Keratinocyte (primary cell): ENCODE measurements at regions not wholly inside any gene's neighbourhood (a gene's known extent, or its start where the extent isn't known, plus 50 kb on each side); places are given as distances from the start of the nearest gene placed in this dataset.
A peak's percentile ranks its signal among the peaks of the same experiment; 100 is the strongest.
"Not testable (repeated sequence)": the region's sequence is repeated elsewhere in the genome, so short reads cannot be mapped to it uniquely, and the experiment has no call there.

Source experiments
- DNase-seq: peaks from one replicate; pipeline ENCODE4 v3.0.0-alpha.2; 2011; ENCODE audit warnings: low read depth, missing footprints, low spot score
- FAIRE-seq: peaks from 2 replicates; lab custom pipeline; 2011; peaks lifted over from hg19 to GRCh38; lab: Jason Lieb, UNC
- H2AFZ ChIP-seq: 2 replicates; pipeline ENCODE4 v1.6.0; 2012; ENCODE audit warnings: low read length, control low read depth, inconsistent platforms; ENCODE audit not compliant: control insufficient read depth
- H3K27ac ChIP-seq: 2 replicates; pipeline ENCODE4 v1.5.1; 2011; ENCODE audit warnings: low read length; ENCODE audit not compliant: control insufficient read depth, insufficient read depth
- H3K27me3 ChIP-seq: 3 replicates; pipeline ENCODE4 v1.6.0; 2011; ENCODE audit warnings: low read length; ENCODE audit not compliant: control insufficient read depth, insufficient read depth; ENCODE audit errors: extremely low read depth
- H3K36me3 ChIP-seq, 2 experiments: 2 replicates in 1 of 2; 3 replicates in 1 of 2; pipeline ENCODE4 v1.5.1; 2011; ENCODE audit warnings: low read length in 2 of 2, mild to moderate bottlenecking in 1 of 2; ENCODE audit not compliant: control insufficient read depth in 2 of 2, insufficient read depth in 2 of 2; ENCODE audit errors: extremely low read depth in 1 of 2
- H3K4me1 ChIP-seq: 3 replicates; pipeline ENCODE4 v1.5.1; 2011; ENCODE audit warnings: low read length; ENCODE audit not compliant: control insufficient read depth, insufficient read depth; ENCODE audit errors: extremely low read depth
- H3K4me2 ChIP-seq: 3 replicates; pipeline ENCODE4 v1.6.0; 2011; ENCODE audit warnings: low read depth, low read length; ENCODE audit not compliant: control insufficient read depth, insufficient read depth; ENCODE audit errors: extremely low read depth
- H3K4me3 ChIP-seq, 3 experiments: fragments of 200-600 bp in 1 of 3; sonication (generic) in 1 of 3; 2 replicates in 2 of 3; 3 replicates in 1 of 3; pipeline ENCODE4 v1.5.1; 2011 to 2016; ENCODE audit warnings: low read length in 3 of 3, mild to moderate bottlenecking in 3 of 3, control low read depth in 2 of 3, inconsistent platforms in 1 of 3, low read depth in 1 of 3, mixed read lengths in 1 of 3, mixed run types in 1 of 3, moderate library complexity in 1 of 3; ENCODE audit not compliant: control insufficient read depth in 2 of 3, insufficient read depth in 2 of 3; ENCODE audit errors: extremely low read depth in 1 of 3
- H3K79me2 ChIP-seq: 2 replicates; pipeline ENCODE4 v1.6.0; 2012; ENCODE audit warnings: low read length; ENCODE audit not compliant: control insufficient read depth, insufficient read depth
- H3K9ac ChIP-seq: 3 replicates; pipeline ENCODE4 v1.6.0; 2011; ENCODE audit warnings: low read length; ENCODE audit not compliant: control insufficient read depth, insufficient read depth; ENCODE audit errors: extremely low read depth
- H3K9me1 ChIP-seq: 3 replicates; pipeline ENCODE4 v1.6.0; 2011; ENCODE audit warnings: low read length; ENCODE audit not compliant: control insufficient read depth, insufficient read depth; ENCODE audit errors: extremely low read depth
- H3K9me3 ChIP-seq: 2 replicates; pipeline ENCODE4 v1.5.1; 2012; ENCODE audit warnings: low read depth, low read length; ENCODE audit not compliant: control insufficient read depth
- H4K20me1 ChIP-seq: 3 replicates; pipeline ENCODE4 v1.6.0; 2011; ENCODE audit warnings: low read length; ENCODE audit not compliant: control insufficient read depth, insufficient read depth; ENCODE audit errors: extremely low read depth
- dilution Hi-C: fragments of 300-500 bp; cut with MboI; formaldehyde crosslinking; loops from one replicate; pipeline ENCODE4 v1.7.0; 2020; ENCODE audit warnings: low sequenced_read_pairs; ENCODE audit not compliant: extremely low pct_ligation_motif_present

- H3K4me1 ChIP-seq, H3K9me3 ChIP-seq, H2AFZ ChIP-seq, H3K36me3 ChIP-seq, H3K27ac ChIP-seq, H3K4me3 ChIP-seq, H3K79me2 ChIP-seq, H3K27me3 ChIP-seq, H4K20me1 ChIP-seq, H3K4me2 ChIP-seq, dilution Hi-C loops, H3K9ac ChIP-seq, DNase-seq, H3K9me1 ChIP-seq: not testable (repeated sequence)
- peak; percentile 61 for FAIRE-seq
Measured at GRCh38 chr2:87956613-87957012, 59.7 kb downstream of the RNU2-63P start.

DNA sequence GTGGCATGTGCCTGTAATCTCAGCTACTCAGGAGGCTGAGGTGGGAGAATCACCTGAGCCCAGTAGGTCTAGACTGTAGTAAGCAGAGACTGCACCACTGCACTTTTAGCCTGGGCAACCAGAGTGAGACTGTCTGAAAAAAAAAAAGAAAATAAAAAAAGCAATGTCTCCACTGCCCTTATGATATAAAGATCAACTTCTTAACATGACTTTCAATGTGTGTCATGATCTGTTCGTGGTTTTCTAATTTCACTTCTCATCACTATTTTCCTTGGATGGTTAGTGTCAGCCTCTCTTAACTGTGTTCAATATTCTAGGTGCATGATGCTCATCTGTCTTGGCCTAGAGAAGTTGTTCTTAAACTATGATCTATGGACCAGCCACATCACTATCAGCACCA is 67.3 kb downstream of the RNU2-63P start:
- H3K27me3 ChIP-seq, H3K9me3 ChIP-seq, DNase-seq, FAIRE-seq, dilution Hi-C loops, H3K9me1 ChIP-seq, H4K20me1 ChIP-seq, H3K4me1 ChIP-seq, H3K9ac ChIP-seq, H3K4me3 ChIP-seq, H3K4me2 ChIP-seq, H3K79me2 ChIP-seq, H3K36me3 ChIP-seq, H2AFZ ChIP-seq, H3K27ac ChIP-seq: not testable (repeated sequence)

- FAIRE-seq, H3K9me3 ChIP-seq, H3K4me1 ChIP-seq, H3K27ac ChIP-seq, H3K36me3 ChIP-seq, H3K9ac ChIP-seq, H3K4me2 ChIP-seq, H3K79me2 ChIP-seq, H3K27me3 ChIP-seq, H3K9me1 ChIP-seq, DNase-seq, H3K4me3 ChIP-seq, H4K20me1 ChIP-seq, H2AFZ ChIP-seq, dilution Hi-C loops: not testable (repeated sequence)
Measured at GRCh38 chr2:87946644-87947370, 69.5 kb downstream of the RNU2-63P start.

- H3K9ac ChIP-seq, H3K27ac ChIP-seq, H2AFZ ChIP-seq, H3K9me3 ChIP-seq, dilution Hi-C loops, H4K20me1 ChIP-seq, H3K9me1 ChIP-seq, H3K4me2 ChIP-seq, H3K27me3 ChIP-seq, H3K4me1 ChIP-seq, H3K79me2 ChIP-seq, DNase-seq, H3K4me3 ChIP-seq, H3K36me3 ChIP-seq: not testable (repeated sequence)
- peak; percentile 86 for FAIRE-seq
Measured at GRCh38 chr2:87939299-87939698, 77.0 kb downstream of the RNU2-63P start.

DNA sequence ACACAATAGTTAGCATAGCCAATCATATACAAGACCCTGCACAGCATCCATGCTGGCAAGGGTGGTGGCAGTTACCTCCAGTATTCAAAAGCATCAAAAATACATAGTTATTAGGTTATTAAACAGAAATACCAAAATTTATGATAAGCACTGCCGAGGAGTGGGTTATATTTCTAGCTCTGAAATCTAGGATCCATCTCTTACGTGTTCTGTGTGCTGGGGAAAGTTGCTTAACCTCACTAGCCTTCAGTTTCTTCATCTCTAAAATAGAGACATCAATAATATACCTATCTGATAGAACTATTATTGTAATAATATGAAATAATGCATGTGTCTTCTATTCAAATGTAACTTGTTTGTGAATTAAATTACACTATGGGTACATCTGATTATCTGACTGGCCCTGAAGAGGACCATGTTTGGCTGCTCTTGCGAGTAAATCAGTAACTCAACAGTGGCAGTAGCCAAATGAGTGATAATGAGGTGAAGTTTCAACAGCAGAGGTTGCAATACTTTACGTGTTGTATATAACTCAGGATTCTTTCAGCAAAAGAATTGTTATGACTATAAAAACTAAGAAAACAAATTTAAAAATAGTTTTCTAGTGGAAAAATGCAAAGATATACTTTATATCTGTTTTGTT is 93.5 kb upstream of the RGPD2 start:
- H3K9me1 ChIP-seq, H3K27ac ChIP-seq, H3K9ac ChIP-seq, H4K20me1 ChIP-seq, FAIRE-seq, H2AFZ ChIP-seq, dilution Hi-C loops, DNase-seq, H3K9me3 ChIP-seq, H3K4me3 ChIP-seq, H3K4me1 ChIP-seq, H3K27me3 ChIP-seq, H3K4me2 ChIP-seq, H3K36me3 ChIP-seq, H3K79me2 ChIP-seq: not testable (repeated sequence)
